ENCODE measurements at regions not wholly inside any gene's neighbourhood (a gene's known extent, or its start where the extent isn't known, plus 50 kb on each side); places are given as distances from the start of the nearest gene placed in this dataset.
"Not testable (repeated sequence)": the region's sequence is repeated elsewhere in the genome, so short reads cannot be mapped to it uniquely, and the experiment has no call there.

- Mint-ChIP-seq H3K4me3 (no peak overlapping the region), H3K27me3 (ENCODE audit: low read depth) (no peaks in the 10 kb centered on the region), H3K36me3 (ENCODE audit: low read depth) (no peaks in the 10 kb centered on the region), H3K27ac (ENCODE audit: unreplicated experiment) (no peak overlapping the region), H3K4me1 (no peaks in the 10 kb centered on the region), H3K9me3 (no peaks in the 10 kb centered on the region)
- no peak for TF ChIP-seq CTCF (conservative IDR thresholded peaks at IDR 0.05)
- DNase-seq (ENCODE audit: low read depth, low spot score) = no peak
Observed at GRCh38 chr7:12025246-12025645, 185.8 kb upstream of the TMEM106B start.

- Mint-ChIP-seq H3K4me3 (no peak overlapping the region), H3K27me3 (ENCODE audit: low read depth) (no peaks in the 10 kb centered on the region), H3K36me3 (ENCODE audit: low read depth) (no peaks in the 10 kb centered on the region), H3K27ac (ENCODE audit: unreplicated experiment) (no peak overlapping the region), H3K4me1 (peaks cover 5% of the 10 kb centered on the region), H3K9me3 (no peaks in the 10 kb centered on the region)
- TF ChIP-seq CTCF (conservative IDR thresholded peaks at IDR 0.05) = no peak
- DNase-seq (ENCODE audit: low read depth, low spot score) = no peak
Observed at GRCh38 chr7:12028508-12028907, 182.6 kb upstream of the TMEM106B start.

- Mint-ChIP-seq H3K4me3 (no peak overlapping the region), H3K36me3 (ENCODE audit: low read depth) (no peaks in the 10 kb centered on the region), H3K9me3 (no peaks in the 10 kb centered on the region), H3K4me1 (peaks cover 5% of the 10 kb centered on the region), H3K27ac (ENCODE audit: unreplicated experiment) (no peak overlapping the region), H3K27me3 (ENCODE audit: low read depth) (no peaks in the 10 kb centered on the region)
- no peak for DNase-seq (ENCODE audit: low read depth, low spot score)
- TF ChIP-seq CTCF (conservative IDR thresholded peaks at IDR 0.05) = no peak
Observed at GRCh38 chr7:12030116-12030515, 181.0 kb upstream of the TMEM106B start.

GRCh38 chr7:12031186-12031585 is 179.9 kb upstream of the TMEM106B start:
- no peaks in the 10 kb centered on the region for H3K9me3 Mint-ChIP-seq
- H3K27ac Mint-ChIP-seq (ENCODE audit: unreplicated experiment) = no peak overlapping the region
- H3K4me3 Mint-ChIP-seq = no peak overlapping the region
- no peak for DNase-seq (ENCODE audit: low read depth, low spot score)
- H3K27me3 Mint-ChIP-seq (ENCODE audit: low read depth) = no peaks in the 10 kb centered on the region
- no peaks in the 10 kb centered on the region for H3K36me3 Mint-ChIP-seq (ENCODE audit: low read depth)
- H3K4me1 Mint-ChIP-seq = peaks cover 5% of the 10 kb centered on the region
- no peak for TF ChIP-seq CTCF (conservative IDR thresholded peaks at IDR 0.05)

GRCh38 chr7:12031638-12032037 is 179.5 kb upstream of the TMEM106B start:
- Mint-ChIP-seq H3K36me3 (ENCODE audit: low read depth) (no peaks in the 10 kb centered on the region), H3K4me3 (no peak overlapping the region), H3K9me3 (no peaks in the 10 kb centered on the region), H3K4me1 (peaks cover 5% of the 10 kb centered on the region), H3K27ac (ENCODE audit: unreplicated experiment) (peak overlapping the region; percentile 21), H3K27me3 (ENCODE audit: low read depth) (no peaks in the 10 kb centered on the region)
- TF ChIP-seq CTCF (conservative IDR thresholded peaks at IDR 0.05) = no peak
- DNase-seq (ENCODE audit: low read depth, low spot score) = no peak

GRCh38 chr7:12032146-12032545 is 178.9 kb upstream of the TMEM106B start:
- Mint-ChIP-seq H3K9me3 (no peaks in the 10 kb centered on the region), H3K27me3 (ENCODE audit: low read depth) (no peaks in the 10 kb centered on the region), H3K27ac (ENCODE audit: unreplicated experiment) (peak overlapping the region; percentile 22), H3K36me3 (ENCODE audit: low read depth) (no peaks in the 10 kb centered on the region), H3K4me3 (no peak overlapping the region), H3K4me1 (peaks cover 5% of the 10 kb centered on the region)
- DNase-seq (ENCODE audit: low read depth, low spot score) = no peak
- no peak for TF ChIP-seq CTCF (conservative IDR thresholded peaks at IDR 0.05)

GRCh38 chr7:12043457-12043856 is 167.6 kb upstream of the TMEM106B start:
- H3K36me3 Mint-ChIP-seq (ENCODE audit: low read depth); H3K27ac Mint-ChIP-seq (ENCODE audit: unreplicated experiment): not testable (repeated sequence)

More at GRCh38 chr7:12043457-12043856, 167.6 kb upstream of the TMEM106B start:
- not testable (repeated sequence) for H3K9me3 Mint-ChIP-seq; H3K27me3 Mint-ChIP-seq (ENCODE audit: low read depth); H3K4me3 Mint-ChIP-seq; H3K4me1 Mint-ChIP-seq; DNase-seq (ENCODE audit: low read depth, low spot score)

All from neural crest cell (in vitro differentiated cells).